ENCODE measurements at regions not wholly inside any gene's neighbourhood (a gene's known extent, or its start where the extent isn't known, plus 50 kb on each side); places are given as distances from the start of the nearest gene placed in this dataset.
"Not testable (repeated sequence)": the region's sequence is repeated elsewhere in the genome, so short reads cannot be mapped to it uniquely, and the experiment has no call there.

- DNase-seq (no peak), ATAC-seq (no peak), FAIRE-seq (no peak)
- Histone ChIP-seq H3K36me3 (no peaks in the 10 kb centered on the region), H3K27me3 (no peaks in the 10 kb centered on the region), H3K27ac (no peak overlapping the region), H3K9me3 (no peaks in the 10 kb centered on the region), H3K4me3 (no peak overlapping the region), H3K4me1 (no peaks in the 10 kb centered on the region)
- intact Hi-C loops (cut with DNase I), result no loop called here
- no peak for TF ChIP-seq CTCF (IDR thresholded peaks at IDR 0.05)
- 25 to 39% methylated on average over 2 of the region's 2 CpGs for WGBS, 2 donors
These were observed 385.3 kb upstream of the ATXN7L3B start for GRCh38 chr12:74152370-74152769.

- no peak for DNase-seq
- WGBS, 2 donors, result 75 to 82% methylated on average over 2 of the region's 2 CpGs
- intact Hi-C loops (cut with DNase I), result no loop called here
- H3K4me1 ChIP-seq, result no peaks in the 10 kb centered on the region
- no peak overlapping the region for H3K27ac ChIP-seq
- no peak for FAIRE-seq
- H3K4me3 ChIP-seq, result no peak overlapping the region
- ATAC-seq, result no peak
- no peak for TF ChIP-seq CTCF (IDR thresholded peaks at IDR 0.05)
- no peaks in the 10 kb centered on the region for H3K36me3 ChIP-seq
- H3K27me3 ChIP-seq, result no peaks in the 10 kb centered on the region
- no peaks in the 10 kb centered on the region for H3K9me3 ChIP-seq
These were observed 371.5 kb upstream of the ATXN7L3B start for GRCh38 chr12:74166096-74166495.

- H3K27me3 ChIP-seq, result no peaks in the 10 kb centered on the region
- WGBS, 2 donors, result 41 to 69% methylated on average over 2 of the region's 2 CpGs
- H3K36me3 ChIP-seq, result no peaks in the 10 kb centered on the region
- DNase-seq (no peak), ATAC-seq (no peak), FAIRE-seq (no peak)
- H3K4me1 ChIP-seq, result no peaks in the 10 kb centered on the region
- no peak for TF ChIP-seq CTCF (IDR thresholded peaks at IDR 0.05)
- no peak overlapping the region for H3K4me3 ChIP-seq
- no peaks in the 10 kb centered on the region for H3K9me3 ChIP-seq
- no peak overlapping the region for H3K27ac ChIP-seq
- intact Hi-C loops (cut with DNase I), result no loop called here
These were observed 368.0 kb upstream of the ATXN7L3B start for GRCh38 chr12:74169607-74170006.

- no peak overlapping the region for H3K4me3 ChIP-seq
- ATAC-seq, result no peak
- H3K27me3 ChIP-seq, result no peaks in the 10 kb centered on the region
- H3K4me1 ChIP-seq, result no peaks in the 10 kb centered on the region
- intact Hi-C loops (cut with DNase I), result no loop called here
- WGBS, 2 donors, result 86 to 91% methylated on average over 42 of the region's 42 CpGs
- no peak overlapping the region for H3K27ac ChIP-seq
- no peaks in the 10 kb centered on the region for H3K9me3 ChIP-seq
- DNase-seq, result peak in 1 of 6 donors; percentile 62
- TF ChIP-seq CTCF (IDR thresholded peaks at IDR 0.05), result no peak
- H3K36me3 ChIP-seq, result no peaks in the 10 kb centered on the region
- no peak for FAIRE-seq
These were observed 366.8 kb upstream of the ATXN7L3B start for GRCh38 chr12:74170645-74171477.

GRCh38 chr12:74171478-74171909 lies 366.1 kb upstream of the ATXN7L3B start:
- Histone ChIP-seq H3K27me3 (no peaks in the 10 kb centered on the region), H3K36me3 (no peaks in the 10 kb centered on the region), H3K27ac (no peak overlapping the region), H3K9me3 (no peaks in the 10 kb centered on the region), H3K4me1 (no peaks in the 10 kb centered on the region), H3K4me3 (no peak overlapping the region)
- intact Hi-C loops (cut with DNase I), result no loop called here
- ATAC-seq (no peak), DNase-seq (peak in 1 of 6 donors; percentile 41), FAIRE-seq (no peak)
- WGBS, 2 donors, result 85 to 90% methylated on average over 19 of the region's 19 CpGs
- TF ChIP-seq CTCF (IDR thresholded peaks at IDR 0.05), result no peak

DNA sequence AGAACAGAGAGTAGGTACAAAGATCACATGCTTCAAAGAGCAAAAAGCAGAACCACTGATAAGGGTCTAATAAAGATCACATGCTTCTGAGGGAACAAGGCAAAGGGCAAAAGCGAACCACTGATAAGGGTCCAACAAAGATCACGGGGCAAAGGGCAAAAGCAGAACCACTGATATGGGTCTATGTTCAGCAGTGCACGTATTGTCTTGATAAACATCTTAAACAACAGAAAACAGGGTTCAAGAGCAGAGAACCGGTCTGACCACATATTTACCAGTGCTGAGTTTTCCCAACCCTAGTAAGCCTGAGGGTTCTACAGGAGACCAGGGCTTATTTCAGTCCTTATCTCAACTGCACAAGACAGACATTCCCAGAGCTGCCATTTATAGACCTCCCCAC lies 362.7 kb upstream of the ATXN7L3B start:
- DNase-seq; H3K27ac ChIP-seq; intact Hi-C loops (cut with DNase I); ATAC-seq; H3K4me1 ChIP-seq; H3K4me3 ChIP-seq; H3K36me3 ChIP-seq; H3K27me3 ChIP-seq; H3K9me3 ChIP-seq; FAIRE-seq: not testable (repeated sequence)
- WGBS, 2 donors, result 44 to 51% methylated on average over 4 of the region's 4 CpGs
